Chondrocyte (in vitro differentiated cells): ENCODE measurements at regions not wholly inside any gene's neighbourhood (a gene's known extent, or its start where the extent isn't known, plus 50 kb on each side); places are given as distances from the start of the nearest gene placed in this dataset.

ENCODE experiments used
- DNase-seq: peaks from one replicate; pipeline ENCODE4 v3.0.0; 2021; ENCODE audit warnings: mixed read lengths, low spot score
- H3K27ac Mint-ChIP-seq: one replicate; pipeline ENCODE4 v1.8.0; 2021; ENCODE audit warnings: mild to moderate bottlenecking, moderate library complexity, mixed read lengths; ENCODE audit not compliant: unreplicated experiment
- H3K27me3 Mint-ChIP-seq: 2 replicates; pipeline ENCODE4 v1.8.0; 2021; ENCODE audit warnings: low read depth, mixed read lengths
- H3K36me3 Mint-ChIP-seq: 2 replicates; pipeline ENCODE4 v1.8.0; 2021; ENCODE audit warnings: low read depth, mixed read lengths
- H3K4me1 Mint-ChIP-seq: 2 replicates; pipeline ENCODE4 v1.8.0; 2021; ENCODE audit warnings: low read depth, mild to moderate bottlenecking, mixed read lengths
- H3K4me3 Mint-ChIP-seq: one replicate; pipeline ENCODE4 v1.8.0; 2021; ENCODE audit warnings: mild to moderate bottlenecking, moderate library complexity, mixed read lengths; ENCODE audit not compliant: unreplicated experiment
- H3K9me3 Mint-ChIP-seq: 2 replicates; pipeline ENCODE4 v1.8.0; 2021; ENCODE audit warnings: low read depth, mixed read lengths
- CTCF ChIP-seq: fragments of 200-600 bp; sonication (generic); IDR thresholded peaks from 2 replicates; pipeline ENCODE4 v1.5.0; 2021; ENCODE audit warnings: antibody characterized with exemption, mild to moderate bottlenecking, moderate library complexity

- peaks cover 13% of the 10 kb centered on the region for H3K27me3 Mint-ChIP-seq
- H3K27ac Mint-ChIP-seq = no peak overlapping the region
- H3K4me1 Mint-ChIP-seq = no peaks in the 10 kb centered on the region
- H3K9me3 Mint-ChIP-seq = no peaks in the 10 kb centered on the region
- TF ChIP-seq CTCF = no peak
- H3K36me3 Mint-ChIP-seq = no peaks in the 10 kb centered on the region
- no peak overlapping the region for H3K4me3 Mint-ChIP-seq
- no peak for DNase-seq
Observed at GRCh38 chr2:185174353-185174752, 564.3 kb upstream of the FSIP2 start.

GRCh38 chr2:185179743-185180142 lies 558.9 kb upstream of the FSIP2 start:
- Mint-ChIP-seq H3K4me1 (no peaks in the 10 kb centered on the region), H3K27me3 (peaks cover 9% of the 10 kb centered on the region), H3K4me3 (no peak overlapping the region), H3K36me3 (no peaks in the 10 kb centered on the region), H3K9me3 (no peaks in the 10 kb centered on the region), H3K27ac (no peak overlapping the region)
- no peak for DNase-seq
- no peak for TF ChIP-seq CTCF

- Mint-ChIP-seq H3K9me3 (no peaks in the 10 kb centered on the region), H3K27me3 (peaks cover 6% of the 10 kb centered on the region), H3K4me1 (no peaks in the 10 kb centered on the region), H3K27ac (no peak overlapping the region), H3K36me3 (no peaks in the 10 kb centered on the region), H3K4me3 (no peak overlapping the region)
- no peak for DNase-seq
- TF ChIP-seq CTCF = no peak
Observed at GRCh38 chr2:185181901-185182300, 556.7 kb upstream of the FSIP2 start.

- H3K27ac Mint-ChIP-seq = no peak overlapping the region
- H3K27me3 Mint-ChIP-seq = peaks cover 1% of the 10 kb centered on the region
- no peaks in the 10 kb centered on the region for H3K9me3 Mint-ChIP-seq
- no peak overlapping the region for H3K4me3 Mint-ChIP-seq
- no peaks in the 10 kb centered on the region for H3K36me3 Mint-ChIP-seq
- H3K4me1 Mint-ChIP-seq = no peaks in the 10 kb centered on the region
- no peak for DNase-seq
- no peak for TF ChIP-seq CTCF
Observed at GRCh38 chr2:185185044-185185443, 553.6 kb upstream of the FSIP2 start.

- no peak overlapping the region for H3K4me3 Mint-ChIP-seq
- TF ChIP-seq CTCF = no peak
- no peak overlapping the region for H3K27ac Mint-ChIP-seq
- H3K4me1 Mint-ChIP-seq = no peaks in the 10 kb centered on the region
- H3K9me3 Mint-ChIP-seq = peaks cover 6% of the 10 kb centered on the region
- no peaks in the 10 kb centered on the region for H3K36me3 Mint-ChIP-seq
- DNase-seq = no peak
- no peaks in the 10 kb centered on the region for H3K27me3 Mint-ChIP-seq
Observed at GRCh38 chr2:185187421-185187820, 551.2 kb upstream of the FSIP2 start.
